Neural crest cell (in vitro differentiated cells): ENCODE measurements at regions not wholly inside any gene's neighbourhood (a gene's known extent, or its start where the extent isn't known, plus 50 kb on each side); places are given as distances from the start of the nearest gene placed in this dataset.

Experiments
- DNase-seq: peaks from one replicate; pipeline ENCODE4 v3.0.0; 2021; ENCODE audit warnings: low read depth, mixed read lengths, low spot score
- H3K27ac Mint-ChIP-seq: one replicate; pipeline ENCODE4 v1.8.0; 2021; ENCODE audit warnings: mild to moderate bottlenecking, mixed read lengths; ENCODE audit not compliant: unreplicated experiment
- H3K27me3 Mint-ChIP-seq: 2 replicates; pipeline ENCODE4 v1.8.0; 2021; ENCODE audit warnings: low read depth, mild to moderate bottlenecking, mixed read lengths
- H3K36me3 Mint-ChIP-seq: 2 replicates; pipeline ENCODE4 v1.8.0; 2021; ENCODE audit warnings: low read depth, mild to moderate bottlenecking, mixed read lengths
- H3K4me1 Mint-ChIP-seq: 2 replicates; pipeline ENCODE4 v1.8.0; 2021; ENCODE audit warnings: mixed read lengths
- H3K4me3 Mint-ChIP-seq: one replicate; pipeline ENCODE4 v1.8.0; 2021; ENCODE audit warnings: mild to moderate bottlenecking, mixed read lengths
- H3K9me3 Mint-ChIP-seq: 2 replicates; pipeline ENCODE4 v1.8.0; 2021; ENCODE audit warnings: mixed read lengths
- CTCF ChIP-seq: fragments of 200-600 bp; sonication (generic); conservative IDR thresholded peaks from 2 replicates; pipeline ENCODE4 v1.5.0; 2021; ENCODE audit warnings: antibody characterized with exemption, mild to moderate bottlenecking

GRCh38 chr1:34398916-34399275 is 222.2 kb downstream of the C1orf94 start:
- no peak for DNase-seq
- Mint-ChIP-seq H3K4me3 (no peak overlapping the region), H3K36me3 (no peaks in the 10 kb centered on the region)

GRCh38 chr1:34400675-34401074 is 224.0 kb downstream of the C1orf94 start:
- Mint-ChIP-seq H3K36me3 (no peaks in the 10 kb centered on the region), H3K27ac (no peak overlapping the region), H3K27me3 (peaks cover 10% of the 10 kb centered on the region), H3K9me3 (no peaks in the 10 kb centered on the region), H3K4me3 (no peak overlapping the region), H3K4me1 (no peaks in the 10 kb centered on the region)
- no peak for TF ChIP-seq CTCF
- no peak for DNase-seq

More at GRCh38 chr1:34398916-34399275, 222.2 kb downstream of the C1orf94 start:
- Mint-ChIP-seq H3K27me3 (peaks cover 10% of the 10 kb centered on the region), H3K9me3 (no peaks in the 10 kb centered on the region), H3K27ac (no peak overlapping the region), H3K4me1 (no peaks in the 10 kb centered on the region)
- TF ChIP-seq CTCF = peak; percentile 28

- Mint-ChIP-seq H3K27ac (no peak overlapping the region), H3K27me3 (peaks cover 10% of the 10 kb centered on the region), H3K9me3 (no peaks in the 10 kb centered on the region), H3K4me1 (no peaks in the 10 kb centered on the region), H3K4me3 (no peak overlapping the region), H3K36me3 (no peaks in the 10 kb centered on the region)
- DNase-seq = no peak
- no peak for TF ChIP-seq CTCF
Observed at GRCh38 chr1:34403156-34403555, 226.4 kb downstream of the C1orf94 start.

- TF ChIP-seq CTCF = no peak
- no peak overlapping the region for H3K4me3 Mint-ChIP-seq
- H3K4me1 Mint-ChIP-seq = no peaks in the 10 kb centered on the region
- no peak overlapping the region for H3K27ac Mint-ChIP-seq
- H3K27me3 Mint-ChIP-seq = peaks cover 11% of the 10 kb centered on the region
- peaks cover 2% of the 10 kb centered on the region for H3K9me3 Mint-ChIP-seq
- DNase-seq = no peak
- no peaks in the 10 kb centered on the region for H3K36me3 Mint-ChIP-seq
Observed at GRCh38 chr1:34404804-34405203, 228.1 kb downstream of the C1orf94 start.

- H3K4me1 Mint-ChIP-seq = no peaks in the 10 kb centered on the region
- no peak overlapping the region for H3K4me3 Mint-ChIP-seq
- H3K27ac Mint-ChIP-seq = no peak overlapping the region
- no peak for DNase-seq
- peaks cover 6% of the 10 kb centered on the region for H3K27me3 Mint-ChIP-seq
- H3K36me3 Mint-ChIP-seq = no peaks in the 10 kb centered on the region
- H3K9me3 Mint-ChIP-seq = peaks cover 2% of the 10 kb centered on the region
- no peak for TF ChIP-seq CTCF
Observed at GRCh38 chr1:34405266-34405959, 228.7 kb downstream of the C1orf94 start.
